HuH-7 (cell line): ENCODE measurements at regions not wholly inside any gene's neighbourhood (a gene's known extent, or its start where the extent isn't known, plus 50 kb on each side); places are given as distances from the start of the nearest gene placed in this dataset.

Experiments used
- DNase-seq: peaks from one replicate; pipeline ENCODE4 v3.0.0; 2011; ENCODE audit warnings: low spot score

DNA sequence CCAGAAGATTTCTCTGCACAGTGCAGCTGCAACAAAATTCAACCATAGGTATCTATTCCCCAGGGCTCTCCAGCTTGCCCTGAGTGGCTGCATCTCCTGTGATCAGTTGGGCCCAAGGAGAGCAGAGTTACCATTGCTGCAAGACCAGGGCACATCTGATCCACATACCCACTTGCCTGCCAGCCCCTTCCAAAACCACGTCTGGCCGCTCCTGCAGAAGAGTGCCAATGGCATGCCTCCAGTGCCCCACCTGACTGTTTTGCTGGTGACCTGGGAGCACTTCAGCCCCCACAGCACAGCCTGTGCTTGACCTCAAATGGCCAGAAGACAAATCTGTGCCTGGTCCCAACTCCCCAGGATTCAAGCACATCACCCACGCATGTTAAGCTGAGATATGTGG, 526.1 kb upstream of the GBE1 start:
- no peak for DNase-seq

DNA sequence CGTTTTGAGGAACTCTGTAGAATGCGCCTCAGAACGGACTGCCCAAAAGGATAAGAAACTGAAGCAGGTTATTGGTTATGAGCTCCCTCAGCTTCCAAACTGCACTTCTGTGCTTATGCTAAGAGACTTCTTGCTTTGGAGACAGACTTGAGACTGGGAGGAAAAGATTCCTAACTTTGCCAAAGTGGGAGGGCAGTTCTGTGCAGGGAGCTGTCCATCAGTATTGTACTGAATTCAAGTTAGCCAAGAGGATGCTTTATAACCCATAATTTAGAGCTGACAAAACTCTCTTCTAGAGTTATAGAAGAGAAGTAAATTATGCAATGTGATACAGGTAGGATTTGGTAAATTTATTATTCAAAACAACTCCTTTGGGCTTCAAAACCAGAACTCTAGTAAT, 519.8 kb upstream of the GBE1 start:
- no peak for DNase-seq

DNA sequence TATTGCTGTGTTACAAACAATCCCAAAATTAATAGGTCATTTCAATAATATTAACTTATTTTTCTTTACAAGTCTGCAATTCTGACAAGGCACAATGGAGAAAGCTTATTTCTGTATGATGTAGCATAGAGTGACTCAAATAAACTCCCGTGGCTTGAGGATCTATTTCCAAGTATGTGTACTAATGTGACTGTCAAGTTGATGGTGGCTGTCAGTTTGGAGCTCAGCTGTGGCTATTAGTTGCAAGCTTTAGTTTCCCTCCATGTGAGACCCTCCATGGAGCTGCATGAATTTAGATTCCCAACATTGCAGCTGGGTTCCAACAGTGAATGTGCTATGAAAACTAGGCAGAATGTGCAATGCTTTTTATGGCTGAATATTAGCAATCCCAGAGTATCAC, 515.5 kb upstream of the GBE1 start:
- DNase-seq: no peak

DNA sequence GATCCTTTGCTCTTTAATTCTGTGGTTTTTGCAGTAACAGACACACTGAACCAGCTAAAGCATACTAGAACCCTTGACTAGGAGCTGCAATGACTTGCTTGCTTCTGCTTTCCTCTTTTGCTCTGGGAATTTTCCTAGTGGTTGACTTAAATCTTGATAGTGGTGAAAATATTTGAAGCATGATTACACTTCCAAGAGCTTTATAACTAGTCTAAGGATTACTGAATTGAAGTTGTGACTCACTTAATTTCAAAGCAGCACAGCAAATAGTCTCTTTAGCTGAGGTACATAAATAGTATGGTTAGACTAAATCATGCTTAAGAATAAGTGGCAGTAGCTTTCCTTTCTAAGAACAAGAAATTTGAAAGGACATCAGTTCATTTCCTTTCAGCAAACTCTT, 513.5 kb upstream of the GBE1 start:
- no peak for DNase-seq

DNA sequence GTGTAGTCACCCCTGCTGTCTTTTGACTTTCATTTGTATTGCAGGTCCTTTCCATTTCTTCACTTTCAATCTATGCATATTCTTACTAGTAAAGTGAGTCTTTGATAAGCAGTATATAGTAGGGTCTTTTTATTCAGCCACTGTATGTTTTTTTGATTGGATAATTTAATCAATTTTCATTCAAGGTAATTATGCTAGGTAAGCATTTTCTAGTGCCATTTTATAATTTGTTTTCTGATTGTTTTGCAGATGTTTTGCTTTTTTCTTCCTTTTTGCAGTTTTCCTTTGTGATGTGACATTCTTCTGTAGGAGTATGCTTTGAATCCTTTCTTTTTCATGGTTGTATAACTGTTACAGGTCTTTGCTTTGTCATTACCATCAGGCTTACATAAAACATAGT, 504.3 kb upstream of the GBE1 start:
- DNase-seq: no peak

DNA sequence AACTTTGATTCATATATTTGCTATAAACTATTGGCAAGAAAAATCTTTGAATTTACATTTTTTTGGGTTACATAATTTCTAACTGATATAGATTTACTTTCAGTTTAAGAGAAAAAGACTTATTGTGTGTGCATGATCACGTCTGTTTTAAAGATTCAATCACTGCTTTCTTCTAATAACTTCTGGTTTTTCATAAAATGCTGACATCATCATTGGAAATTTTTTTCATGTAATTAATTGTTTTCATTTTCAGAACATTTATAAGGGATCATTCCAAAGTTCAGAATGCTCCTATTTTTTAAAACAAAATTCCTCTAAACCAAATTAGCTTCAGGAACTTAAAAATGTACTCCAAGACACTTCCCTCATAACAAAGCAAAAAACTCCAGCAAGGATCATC, 500.7 kb upstream of the GBE1 start:
- DNase-seq: no peak

DNA sequence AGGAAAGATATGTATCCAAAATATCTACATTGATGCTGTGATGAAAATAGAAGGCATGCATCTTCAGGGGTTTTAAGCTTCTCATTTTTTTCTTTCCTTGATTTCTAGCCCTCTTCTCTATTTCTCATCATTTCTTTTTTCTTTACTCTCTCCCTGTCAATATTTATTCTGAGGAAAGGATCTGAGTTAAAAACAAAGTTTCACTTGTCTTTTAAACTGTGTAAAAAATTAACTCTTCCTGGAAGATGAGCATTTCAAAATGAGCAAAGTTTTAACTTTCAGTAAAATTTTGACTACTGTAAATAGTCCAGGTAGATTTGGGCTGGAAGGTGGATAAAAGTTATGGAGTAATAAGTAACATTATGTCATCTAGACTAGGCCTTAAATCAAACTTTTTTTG, 500.2 kb upstream of the GBE1 start:
- DNase-seq: no peak

DNA sequence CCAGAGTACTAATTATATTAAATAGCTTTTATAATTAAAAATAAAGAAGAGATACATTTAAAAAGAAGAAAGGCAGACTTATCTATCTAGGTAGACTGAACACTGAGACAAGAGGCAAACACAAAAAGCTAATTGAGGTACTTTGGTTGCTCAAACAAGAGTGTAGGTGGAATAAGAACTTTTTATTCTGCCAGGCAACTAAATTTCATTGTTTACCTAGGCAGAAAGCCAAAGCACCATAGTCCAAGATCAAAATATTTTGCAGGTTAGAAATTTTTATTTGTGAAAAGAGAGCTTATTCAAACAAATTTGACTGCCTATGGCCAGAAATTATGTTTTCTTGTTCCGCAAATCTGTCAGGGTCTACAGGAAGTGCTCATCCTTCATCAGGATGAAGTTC, 499.6 kb upstream of the GBE1 start:
- no peak for DNase-seq

DNA sequence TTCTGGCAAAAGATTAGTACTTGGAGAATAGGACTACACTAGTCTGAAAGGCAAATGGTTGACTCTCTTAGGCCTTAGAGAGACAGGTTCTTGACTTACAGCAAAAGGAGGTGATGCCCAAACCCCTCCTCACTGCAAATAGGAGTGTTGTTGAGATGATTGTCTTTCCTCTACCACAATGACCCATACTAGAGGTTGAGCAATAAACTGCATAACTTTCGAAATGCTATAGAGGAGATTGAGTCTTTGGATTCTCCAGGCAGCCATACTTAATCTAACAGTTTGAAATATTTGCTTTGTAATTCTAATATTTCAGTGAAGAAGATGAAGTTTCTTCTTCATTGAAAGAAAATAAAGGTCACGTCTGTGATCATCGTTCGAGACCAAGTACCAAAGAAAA, 498.5 kb upstream of the GBE1 start:
- DNase-seq: no peak

DNA sequence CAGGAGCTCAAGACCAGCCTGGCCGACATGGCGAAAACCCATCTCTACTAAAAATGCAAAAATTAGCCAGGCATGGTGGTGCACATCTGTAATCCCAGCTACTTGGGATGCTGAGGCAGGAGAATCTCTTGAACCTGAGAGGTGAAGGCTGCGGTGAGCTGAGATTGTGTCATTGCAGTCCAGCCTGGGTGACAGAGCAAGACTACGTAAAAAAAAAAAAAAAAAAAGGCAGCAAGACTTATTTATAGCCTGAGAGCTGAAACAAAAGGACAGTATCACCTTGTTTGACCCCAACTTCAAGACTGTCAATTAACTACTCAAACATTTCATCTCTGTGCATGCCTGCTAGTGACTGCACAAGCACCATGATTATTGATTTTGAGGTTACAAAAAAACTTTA, 478.9 kb upstream of the GBE1 start:
- no peak for DNase-seq

DNA sequence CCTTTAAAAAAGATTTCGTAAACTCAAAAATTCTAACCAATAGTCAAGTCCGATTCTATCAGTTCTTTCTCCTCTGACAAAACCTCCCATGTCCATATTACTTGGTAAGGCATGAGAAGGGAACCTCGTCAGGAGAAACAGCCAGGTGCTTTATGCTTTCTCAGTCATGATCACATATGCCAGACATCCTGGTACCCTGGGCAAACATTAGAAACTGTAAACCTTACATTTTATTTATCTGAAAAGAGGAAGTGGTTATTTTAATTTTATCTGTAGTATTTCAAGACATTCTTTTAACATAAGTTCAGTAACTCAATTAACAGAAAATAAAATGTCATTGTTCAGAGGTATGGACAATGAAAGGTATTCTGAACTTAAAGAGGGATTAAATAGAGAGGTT, 474.8 kb upstream of the GBE1 start:
- DNase-seq: no peak

DNA sequence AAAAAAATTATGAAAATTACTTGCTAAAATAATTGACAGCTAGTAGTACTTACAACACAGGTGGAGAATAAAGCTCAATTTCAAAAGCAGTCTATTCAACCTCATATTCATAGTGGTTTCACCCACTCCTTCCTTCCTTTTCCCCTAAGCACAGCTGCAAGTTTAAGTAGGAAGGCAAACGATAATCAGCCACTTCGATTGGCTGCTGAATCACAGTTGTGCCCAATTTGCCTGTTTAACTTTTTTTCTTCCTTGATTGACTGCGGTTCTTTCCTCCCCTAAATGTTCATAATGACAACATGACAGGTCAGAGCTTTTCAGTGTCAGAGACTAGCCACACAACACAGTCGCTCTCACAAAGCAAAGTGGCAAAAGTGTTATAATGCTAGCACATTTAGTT, 468.0 kb upstream of the GBE1 start:
- no peak for DNase-seq

DNA sequence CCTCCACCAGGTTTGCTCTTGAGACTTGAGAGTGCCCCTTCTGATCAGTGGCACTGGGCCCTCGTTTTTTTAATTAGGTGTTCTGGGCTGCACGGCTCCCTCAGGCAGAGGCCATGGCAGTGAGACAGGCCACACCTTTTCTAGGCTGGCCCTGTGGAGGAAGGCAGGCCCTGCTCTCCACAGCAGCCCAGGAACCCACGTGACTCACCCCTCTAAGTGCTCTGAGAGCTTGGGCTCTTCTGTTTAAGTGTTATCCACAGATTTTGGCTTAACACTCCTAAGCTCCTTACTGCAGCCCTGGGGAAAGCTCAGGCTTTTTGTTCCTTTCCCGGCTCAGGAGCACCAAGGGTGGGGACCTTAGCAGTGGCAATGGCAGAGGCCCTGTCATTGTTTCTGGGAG, 463.2 kb upstream of the GBE1 start:
- DNase-seq: no peak

DNA sequence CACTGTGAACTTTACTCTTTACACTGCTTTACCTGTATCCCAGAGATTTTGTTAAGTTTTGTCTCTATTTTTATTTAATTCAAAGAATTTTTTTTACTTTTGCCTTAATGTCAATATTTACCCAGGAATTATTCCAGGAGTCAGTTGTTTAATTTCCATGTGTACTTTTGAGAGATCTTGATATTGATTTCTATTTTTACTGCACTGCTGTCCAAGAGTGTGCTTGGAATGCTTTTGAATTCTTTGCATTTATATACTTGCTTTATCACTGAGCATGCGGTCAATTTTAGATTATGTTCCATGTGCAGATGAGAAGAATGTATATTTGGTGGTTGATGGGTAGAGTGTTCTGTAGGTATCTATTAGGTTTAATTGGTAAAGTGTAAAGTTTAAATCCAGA, 461.0 kb upstream of the GBE1 start:
- DNase-seq: no peak

DNA sequence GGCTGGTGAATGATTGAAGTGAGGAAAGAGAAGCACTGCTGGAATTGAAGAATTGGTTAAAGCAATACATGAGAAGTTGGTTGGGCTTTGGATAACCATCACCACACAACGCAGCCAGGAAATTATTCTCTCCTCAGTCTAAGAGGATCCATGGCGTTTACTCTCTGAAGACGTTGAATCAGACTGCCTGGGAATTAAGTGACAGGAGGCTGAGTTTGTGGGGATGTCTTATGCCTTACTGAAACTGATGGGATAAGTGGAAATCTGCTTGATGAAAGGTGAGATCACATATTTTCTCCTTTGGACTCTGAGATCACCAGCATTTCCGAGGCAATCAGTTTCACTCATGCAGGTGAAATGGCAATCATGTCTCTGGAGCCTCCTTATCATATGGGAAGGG, 456.1 kb upstream of the GBE1 start:
- DNase-seq: no peak

DNA sequence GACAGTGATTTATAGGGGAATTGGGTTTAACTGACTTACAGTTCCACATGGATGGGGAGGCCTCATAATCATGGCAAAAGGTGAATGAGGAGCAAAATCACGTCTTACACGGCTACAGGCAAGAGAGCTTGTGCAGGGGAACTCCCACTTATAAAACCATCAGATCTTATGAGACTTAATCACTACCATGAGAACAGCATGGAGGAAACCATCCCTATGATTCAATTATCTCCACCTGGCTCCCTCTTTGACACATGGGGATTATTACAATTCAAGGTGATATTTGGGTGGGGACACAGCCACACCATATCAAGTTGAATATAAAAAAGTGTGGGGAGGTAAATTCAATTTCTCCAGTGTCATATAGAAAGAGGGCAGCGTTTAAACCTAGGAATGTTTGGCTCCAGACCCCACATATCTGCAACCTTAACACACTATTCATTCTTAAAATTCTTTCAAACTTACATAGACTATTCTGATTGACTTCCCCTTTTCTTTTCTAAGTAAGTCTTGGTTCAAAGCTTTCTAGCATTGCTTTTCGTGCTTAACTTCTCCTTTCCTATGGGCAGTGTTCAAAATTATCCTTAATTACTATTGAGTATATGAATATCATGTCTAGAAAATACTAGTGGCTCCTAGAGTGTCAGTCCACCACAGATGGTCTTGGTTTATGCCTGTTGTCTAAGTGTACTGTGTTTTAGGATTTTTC, 446.7 kb upstream of the GBE1 start:
- DNase-seq: no peak

DNA sequence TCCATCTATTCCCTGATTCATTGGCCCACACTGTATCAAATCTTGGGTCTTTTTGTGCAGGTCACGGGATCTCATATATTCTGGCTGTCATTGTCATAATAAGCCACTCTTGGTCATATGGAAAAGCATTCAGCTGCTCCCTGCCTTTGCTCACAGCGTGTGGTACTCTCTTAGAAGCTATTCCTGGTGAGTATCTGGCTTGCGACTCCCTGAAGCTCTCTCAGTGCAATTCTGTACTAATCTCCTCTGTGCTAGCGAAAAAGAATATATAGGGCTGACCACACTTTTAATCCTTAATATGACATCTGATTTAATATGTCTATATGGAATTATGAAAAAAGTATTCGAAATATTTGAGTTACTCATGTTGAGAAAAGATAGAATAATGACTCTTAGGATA, 440.8 kb upstream of the GBE1 start:
- no peak for DNase-seq

DNA sequence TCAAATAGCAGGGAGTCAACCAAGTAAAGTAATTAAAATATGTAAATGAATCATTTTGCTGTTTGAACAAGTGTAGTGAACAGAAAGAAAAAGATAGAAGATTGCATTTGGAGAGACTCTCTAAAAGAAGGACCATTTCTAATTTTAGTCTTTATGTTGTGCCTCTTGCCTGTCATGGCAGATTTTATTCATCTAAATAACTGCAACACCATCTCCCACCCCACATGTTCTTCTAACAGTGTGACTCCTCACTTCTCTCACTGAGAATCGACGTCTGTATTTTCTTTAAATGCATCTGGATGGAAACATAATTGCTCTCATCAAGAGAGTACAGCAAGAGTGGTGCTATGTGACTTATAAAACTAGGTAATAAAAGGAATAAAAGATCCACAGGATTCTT, 439.9 kb upstream of the GBE1 start:
- DNase-seq: no peak

DNA sequence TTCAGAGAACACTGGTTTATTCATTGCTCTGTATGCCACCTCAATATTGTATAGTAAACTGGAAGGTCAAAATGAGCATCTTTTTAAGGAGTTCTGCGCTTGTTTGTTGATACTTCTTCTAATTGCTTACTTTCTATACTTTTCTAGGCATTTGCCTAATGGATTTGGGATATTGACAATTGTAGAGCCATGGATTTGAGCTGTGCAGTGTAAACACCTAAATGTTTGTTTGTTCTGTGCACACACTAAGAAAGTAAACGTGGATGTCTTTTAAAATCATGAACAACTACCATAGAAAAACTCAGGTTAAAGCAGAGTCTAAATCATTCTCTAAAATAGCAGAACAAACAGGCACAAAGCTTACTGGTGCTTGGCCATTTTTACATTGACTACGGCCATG, 436.6 kb upstream of the GBE1 start:
- no peak for DNase-seq

DNA sequence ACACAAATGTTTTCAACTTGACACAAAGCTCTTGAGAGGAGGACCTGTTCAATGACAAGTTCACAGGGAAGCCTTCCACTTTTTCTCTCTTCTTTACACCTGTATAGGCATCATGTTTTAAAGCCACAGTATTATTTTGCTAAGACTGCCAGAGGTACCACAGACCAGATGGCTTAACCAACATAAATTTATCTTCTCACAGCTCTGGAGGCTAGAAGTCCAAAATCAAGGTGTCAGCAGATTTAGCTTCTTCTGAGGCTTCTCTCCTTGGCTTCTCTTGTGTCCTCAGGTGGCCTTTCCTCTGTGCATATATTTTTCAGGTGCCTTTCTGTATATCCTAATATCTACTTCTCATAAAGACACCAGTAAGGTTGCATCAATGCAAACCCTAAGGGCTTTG, 435.2 kb upstream of the GBE1 start:
- no peak for DNase-seq

DNA sequence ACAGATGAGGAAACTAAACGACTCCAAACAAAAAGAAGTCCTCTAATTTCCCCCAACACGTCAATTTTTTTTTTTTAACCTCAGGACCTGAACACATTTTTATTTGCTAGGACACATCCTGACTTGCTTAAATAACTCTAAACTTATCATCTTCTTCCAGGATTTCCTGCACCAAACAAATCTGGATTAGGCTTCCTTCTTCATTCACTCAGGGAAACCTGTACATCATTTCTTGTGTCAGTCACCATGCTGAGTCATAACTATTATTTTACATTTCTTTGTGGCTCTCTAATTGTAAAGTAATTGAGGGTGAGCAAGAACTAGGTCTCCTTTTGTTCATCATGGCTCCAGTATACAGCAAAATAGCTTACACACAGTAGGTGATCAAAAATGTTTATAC, 433.4 kb upstream of the GBE1 start:
- DNase-seq: no peak

DNA sequence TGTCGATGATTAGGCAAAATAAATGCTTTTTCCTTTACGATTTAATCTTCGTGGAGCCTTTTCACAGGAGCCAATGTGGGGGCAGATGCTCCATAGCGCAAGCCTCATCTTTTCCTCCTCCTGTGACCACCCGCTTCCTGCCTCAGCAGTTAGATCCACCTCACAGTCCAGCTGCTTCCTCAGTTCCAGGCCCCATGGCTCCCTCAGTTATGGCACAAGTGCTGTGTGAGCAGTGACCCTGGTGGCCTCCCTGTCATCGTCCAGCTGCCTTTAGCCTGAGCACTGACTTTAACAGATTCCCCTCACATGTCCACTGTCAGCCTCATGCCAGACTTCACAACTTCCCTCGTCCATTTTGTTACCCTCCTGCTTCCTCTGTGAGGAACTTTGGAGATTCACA, 424.6 kb upstream of the GBE1 start:
- no peak for DNase-seq

DNA sequence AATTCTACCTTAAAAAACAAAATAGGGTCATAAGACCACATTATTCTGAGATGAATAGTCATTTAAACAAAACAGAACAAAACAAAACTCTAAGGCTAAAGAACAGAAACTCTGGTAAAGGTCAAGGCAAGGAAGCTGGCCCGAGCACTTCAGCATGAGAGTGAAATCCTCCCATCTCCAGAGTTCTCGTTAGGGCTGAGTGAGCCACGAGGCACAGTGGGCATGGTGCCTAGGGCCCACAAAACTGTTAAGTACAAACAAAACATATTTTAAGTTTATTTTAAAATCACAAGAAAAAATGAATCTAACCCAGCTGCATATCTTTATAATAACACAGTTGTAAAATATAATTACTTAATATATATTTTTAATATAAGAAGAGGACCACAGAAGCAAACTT, 417.8 kb upstream of the GBE1 start:
- DNase-seq: no peak

DNA sequence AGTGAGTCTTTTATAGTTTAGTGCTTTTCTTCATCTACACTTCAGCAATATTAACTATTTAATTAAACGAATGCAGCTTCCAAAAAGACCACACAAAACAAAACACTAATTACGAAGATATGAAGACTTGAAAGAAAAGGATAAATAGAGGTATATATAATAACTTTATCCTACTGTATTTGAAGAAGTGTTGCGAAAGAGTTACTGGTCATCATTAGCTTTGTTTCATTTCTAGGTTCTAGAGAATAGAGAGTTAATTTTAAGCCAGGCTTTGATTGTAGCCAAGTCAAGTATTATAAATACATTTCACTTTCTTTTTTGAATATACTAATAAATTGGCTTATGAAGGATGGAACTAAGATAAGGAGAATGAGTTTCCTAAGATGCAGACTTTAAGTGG, 416.8 kb upstream of the GBE1 start:
- DNase-seq: no peak

DNA sequence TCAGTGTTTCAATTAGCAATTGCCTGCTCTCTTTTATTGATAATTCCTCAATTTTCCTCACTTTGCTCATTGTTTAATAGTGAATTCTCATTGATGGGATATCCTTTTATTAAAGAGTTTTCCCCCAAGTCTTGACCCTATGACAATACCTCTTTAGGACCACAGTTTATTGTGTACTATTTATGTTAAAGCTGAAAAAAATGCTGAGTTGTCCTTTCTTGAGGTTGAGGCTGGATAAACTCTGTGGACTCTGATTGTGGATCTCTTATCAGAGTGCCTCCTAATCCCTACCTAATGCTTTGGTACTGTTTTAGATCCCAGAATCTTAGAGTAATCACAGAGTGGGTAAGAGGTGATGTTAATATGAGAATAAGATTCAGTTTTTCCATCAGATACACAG, 416.3 kb upstream of the GBE1 start:
- no peak for DNase-seq
